GM23248 (cell line): ENCODE measurements at regions not wholly inside any gene's neighbourhood (a gene's known extent, or its start where the extent isn't known, plus 50 kb on each side); places are given as distances from the start of the nearest gene placed in this dataset.

ENCODE experiments used
- DNase-seq: peaks from one replicate; pipeline ENCODE4 v3.0.0-alpha.2; 2015
- H2AFZ ChIP-seq: fragments of 200-600 bp; sonication (generic); 2 replicates; pipeline ENCODE4 v1.6.1; 2016; ENCODE audit warnings: antibody characterized with exemption
- H3F3A ChIP-seq: fragments of 200-600 bp; sonication (generic); 2 replicates; pipeline ENCODE4 v1.6.1; 2016; ENCODE audit warnings: mild to moderate bottlenecking, antibody characterized with exemption, mixed run types; ENCODE audit not compliant: insufficient read depth
- H3K27ac ChIP-seq: fragments of 200-600 bp; sonication (generic); 2 replicates; pipeline ENCODE4 v1.5.1; 2016; ENCODE audit warnings: mild to moderate bottlenecking
- H3K27me3 ChIP-seq: fragments of 200-600 bp; sonication (generic); replicated peaks from 2 replicates; pipeline ENCODE4 v1.6.1; 2016; ENCODE audit warnings: mild to moderate bottlenecking; ENCODE audit not compliant: insufficient read depth
- H3K36me3 ChIP-seq: fragments of 200-600 bp; sonication (generic); 2 replicates; pipeline ENCODE4 v1.6.1; 2016; ENCODE audit warnings: low read depth, mild to moderate bottlenecking
- H3K4me1 ChIP-seq: fragments of 200-600 bp; sonication (generic); 2 replicates; pipeline ENCODE4 v1.6.1; 2016; ENCODE audit warnings: mild to moderate bottlenecking; ENCODE audit not compliant: insufficient read depth
- H3K4me2 ChIP-seq: fragments of 200-600 bp; sonication (generic); one replicate; pipeline ENCODE4 v1.6.1; 2016; ENCODE audit warnings: mild to moderate bottlenecking; ENCODE audit not compliant: unreplicated experiment
- H3K4me3 ChIP-seq: fragments of 200-600 bp; sonication (generic); 2 replicates; pipeline ENCODE4 v1.5.1; 2016; ENCODE audit warnings: mild to moderate bottlenecking
- H3K79me2 ChIP-seq: fragments of 200-600 bp; sonication (generic); 2 replicates; pipeline ENCODE4 v1.6.1; 2016; ENCODE audit warnings: mild to moderate bottlenecking; ENCODE audit not compliant: insufficient read depth
- H3K9ac ChIP-seq: fragments of 200-600 bp; sonication (generic); 2 replicates; pipeline ENCODE4 v1.6.1; 2016; ENCODE audit warnings: mild to moderate bottlenecking
- H3K9me2 ChIP-seq: fragments of 200-600 bp; sonication (generic); 2 replicates; pipeline ENCODE4 v1.6.1; 2016; ENCODE audit warnings: mixed run types, mild to moderate bottlenecking, moderate library complexity; ENCODE audit not compliant: insufficient read depth
- H3K9me3 ChIP-seq: fragments of 200-600 bp; sonication (generic); one replicate; pipeline ENCODE4 v1.6.1; 2017; ENCODE audit warnings: low read depth
- H4K20me1 ChIP-seq: fragments of 200-600 bp; sonication (generic); 2 replicates; pipeline ENCODE4 v1.6.0; 2016; ENCODE audit not compliant: insufficient read depth
- EZH2 ChIP-seq: fragments of 200-600 bp; sonication (generic); IDR thresholded peaks from 2 replicates; pipeline ENCODE4 v1.6.1; 2018; ENCODE audit warnings: antibody characterized with exemption, mild to moderate bottlenecking; ENCODE audit not compliant: insufficient read depth, poor library complexity, severe bottlenecking
- EZH2phosphoT487 ChIP-seq: fragments of 200-600 bp; sonication (generic); IDR thresholded peaks from 2 replicates; pipeline ENCODE4 v1.6.1; 2018; ENCODE audit warnings: antibody characterized with exemption, moderate library complexity, mild to moderate bottlenecking, low read depth; ENCODE audit not compliant: insufficient read depth
- WGBS, 2 experiments: methylation state at CpG; one replicate each; pipeline ENCODE4 v1.1.6; 2015 to 2017; ENCODE audit warnings: low lambda C conversion rate in 2 of 2, low coverage in 1 of 2; ENCODE audit errors: missing lambda C conversion rate in 2 of 2; 5-methylcytosine and 5-hydroxymethylcytosine counted together
- in situ Hi-C: fragments of 300-500 bp; cut with MboI; formaldehyde crosslinking; loops from 2 replicates; pipeline ENCODE4 v1.15.0; 2020

DNA sequence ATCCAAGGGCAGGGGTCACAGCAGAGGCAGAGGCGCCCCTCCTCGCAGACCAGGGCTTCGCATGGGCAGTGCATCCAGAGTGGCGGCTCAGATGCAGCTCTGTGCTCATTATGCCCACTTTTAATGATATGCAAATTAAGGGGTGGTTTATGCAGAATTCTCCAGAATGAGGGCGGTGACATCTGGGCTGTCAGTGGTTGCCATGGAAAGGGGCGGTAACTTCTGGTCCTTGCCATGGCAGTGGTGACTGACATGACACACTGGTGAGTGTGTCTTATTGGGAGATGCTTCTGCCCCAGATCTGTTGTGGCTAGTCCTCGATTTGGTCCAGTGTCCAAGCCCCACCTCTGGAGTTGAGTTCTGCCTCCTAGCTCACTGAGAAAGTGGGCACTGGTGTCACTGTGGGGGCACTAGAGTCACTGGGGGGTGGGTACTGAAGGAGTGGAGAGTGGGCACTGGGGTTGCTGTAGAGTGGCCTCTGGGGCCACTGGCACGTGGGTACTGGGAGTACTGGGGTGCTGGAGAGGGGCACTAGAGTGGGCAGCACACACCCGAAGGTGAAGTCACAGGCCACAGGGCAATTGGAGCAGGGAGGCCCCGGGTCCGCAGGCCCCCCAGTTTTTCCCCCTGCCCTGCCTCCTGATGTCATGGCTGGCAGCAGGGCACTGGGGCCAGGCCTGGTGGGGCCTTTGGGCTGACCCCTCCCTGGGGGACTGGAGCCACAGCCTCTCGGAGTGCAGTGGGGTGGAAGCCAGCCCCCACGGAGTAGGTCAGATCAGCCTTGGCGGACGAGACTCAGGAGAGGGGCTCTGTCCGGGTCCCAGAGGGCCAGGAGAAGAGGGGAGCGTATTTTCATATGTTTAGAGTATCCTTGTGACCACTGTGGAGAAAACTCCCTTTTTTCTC, 98.6 kb upstream of the NKX1-1 start:
- DNase-seq = peak; percentile 6
- Histone ChIP-seq H3K4me2 (no peak overlapping the region), H3K27me3 (peaks cover 23% of the 10 kb centered on the region), H3K9ac (no peak overlapping the region), H3K4me3 (no peak overlapping the region), H3K4me1 (no peaks in the 10 kb centered on the region), H3K9me3 (no peaks in the 10 kb centered on the region), H3K36me3 (no peaks in the 10 kb centered on the region), H4K20me1 (no peaks in the 10 kb centered on the region), H3F3A (no peaks in the 10 kb centered on the region), H3K27ac (no peak overlapping the region), H3K79me2 (no peaks in the 10 kb centered on the region), H3K9me2 (no peaks in the 10 kb centered on the region), H2AFZ (no peak overlapping the region)
- TF ChIP-seq EZH2phosphoT487 (no peak), EZH2 (no peak)
- in situ Hi-C loops = no loop called here
- 55 to 56% methylated on average over 16 to 17 of the region's 17 CpGs for WGBS, 2 experiments

DNA sequence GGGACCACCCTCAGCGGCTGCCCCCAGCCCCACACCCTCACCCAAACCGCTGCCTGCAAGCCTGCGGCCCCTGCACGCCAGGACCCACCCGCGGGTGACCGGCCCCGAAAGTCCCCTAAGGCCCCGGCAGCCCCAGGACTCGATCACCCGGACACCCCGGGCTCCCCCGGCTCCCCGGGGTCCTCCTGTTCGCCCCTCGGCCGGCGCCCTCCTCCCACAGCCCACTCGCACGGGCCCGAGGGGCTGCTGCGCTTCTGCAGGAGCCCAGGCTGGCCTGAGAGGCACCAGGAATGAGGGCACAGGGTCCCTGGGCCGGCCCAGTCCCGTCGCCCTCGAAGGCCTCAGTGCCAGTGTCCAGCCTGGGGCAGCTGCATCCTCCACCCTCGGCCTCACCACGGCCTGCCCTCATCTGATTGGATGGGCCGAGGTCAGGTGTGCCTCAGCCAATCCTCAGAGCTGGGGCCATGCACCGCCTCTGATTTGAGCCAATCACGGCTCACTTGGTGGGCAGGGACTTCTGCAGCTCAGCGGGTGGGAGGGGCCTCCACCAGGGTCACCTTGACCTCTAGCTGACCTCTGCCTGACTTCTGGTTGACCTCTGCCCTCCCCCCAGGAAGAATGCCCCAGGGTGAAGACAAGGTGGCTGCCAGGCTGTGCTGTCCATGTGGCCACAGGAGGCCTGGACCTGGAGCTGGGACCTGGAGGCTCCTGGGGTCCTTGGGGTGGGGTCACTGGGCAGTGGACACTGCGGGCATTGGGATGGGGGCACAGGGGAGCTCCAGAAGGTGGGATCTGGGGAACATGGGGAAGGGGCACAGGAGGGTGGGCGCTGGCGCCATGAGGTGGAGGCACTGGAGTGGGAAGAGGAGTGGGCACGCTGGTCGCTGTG, 97.6 kb upstream of the NKX1-1 start:
- H3K9me2 ChIP-seq = no peaks in the 10 kb centered on the region
- no peak overlapping the region for H2AFZ ChIP-seq
- no peaks in the 10 kb centered on the region for H3K9me3 ChIP-seq
- in situ Hi-C loops = no loop called here
- H3K27me3 ChIP-seq = peaks cover 21% of the 10 kb centered on the region
- H3K36me3 ChIP-seq = no peaks in the 10 kb centered on the region
- H3K4me3 ChIP-seq = no peak overlapping the region
- H3F3A ChIP-seq = no peaks in the 10 kb centered on the region
- H4K20me1 ChIP-seq = no peaks in the 10 kb centered on the region
- H3K27ac ChIP-seq = no peak overlapping the region
- H3K79me2 ChIP-seq = no peaks in the 10 kb centered on the region
- no peak for DNase-seq
- H3K4me1 ChIP-seq = no peaks in the 10 kb centered on the region
- no peak for TF ChIP-seq EZH2
- 80 to 83% methylated on average over 24 to 30 of the region's 37 CpGs for WGBS, 2 experiments
- no peak overlapping the region for H3K9ac ChIP-seq
- no peak overlapping the region for H3K4me2 ChIP-seq

DNA sequence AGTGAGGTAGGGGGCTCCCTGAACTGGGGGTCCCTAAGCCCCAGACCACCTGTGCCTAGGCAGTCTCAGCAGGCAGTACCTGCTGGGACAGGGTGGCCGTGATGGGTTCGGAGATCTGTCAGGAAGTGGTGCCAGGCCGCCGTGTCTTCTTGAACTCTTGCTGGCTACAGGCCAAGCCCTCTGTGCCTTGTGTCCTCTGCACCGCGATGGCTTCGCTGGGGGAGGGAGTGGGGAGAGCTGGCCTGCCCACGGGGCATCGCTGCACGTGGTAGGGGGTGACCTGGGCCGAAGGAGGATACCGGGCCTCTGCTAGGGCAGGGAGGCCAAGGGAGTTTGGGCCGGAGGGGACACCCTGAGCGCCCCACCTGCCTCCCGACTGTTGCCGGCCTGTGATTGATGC, 96.7 kb upstream of the NKX1-1 start:
- Histone ChIP-seq H3K4me2 (no peak overlapping the region), H3K27ac (no peak overlapping the region), H3K9ac (no peak overlapping the region), H3K27me3 (peaks cover 19% of the 10 kb centered on the region), H3K4me3 (no peak overlapping the region), H2AFZ (no peak overlapping the region), H3K4me1 (no peaks in the 10 kb centered on the region), H3K36me3 (no peaks in the 10 kb centered on the region), H3K9me2 (no peaks in the 10 kb centered on the region), H3K79me2 (no peaks in the 10 kb centered on the region), H3K9me3 (no peaks in the 10 kb centered on the region), H4K20me1 (no peaks in the 10 kb centered on the region), H3F3A (no peaks in the 10 kb centered on the region)
- DNase-seq = peak; percentile 8
- in situ Hi-C loops = no loop called here
- 56 to 62% methylated on average over 16 of the region's 16 CpGs for WGBS, 2 experiments
- TF ChIP-seq EZH2phosphoT487 (no peak), EZH2 (no peak)

DNA sequence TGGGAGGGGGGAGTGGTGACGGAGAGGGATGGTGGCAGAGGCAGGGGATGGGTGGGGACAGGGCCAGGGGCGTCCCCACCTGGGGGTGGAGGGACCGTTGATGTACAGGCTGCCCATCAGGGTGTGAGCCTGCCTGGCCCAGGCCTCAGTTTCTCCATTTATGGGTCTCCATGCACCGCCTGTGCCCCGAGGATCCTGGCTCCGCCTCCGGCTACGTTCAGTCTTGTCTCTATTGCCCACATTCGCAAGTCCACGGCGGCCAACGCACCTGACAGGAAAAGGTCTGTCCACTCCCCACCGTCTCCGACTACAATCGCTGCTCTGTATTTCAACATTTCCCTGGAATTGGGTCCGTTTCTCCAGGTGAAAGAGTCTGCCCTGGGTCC, 96.3 kb upstream of the NKX1-1 start:
- no peak overlapping the region for H3K9ac ChIP-seq
- no peak for DNase-seq
- TF ChIP-seq EZH2phosphoT487 = no peak
- TF ChIP-seq EZH2 = no peak
- H3K27ac ChIP-seq = no peak overlapping the region
- no peak overlapping the region for H3K4me3 ChIP-seq
- no peaks in the 10 kb centered on the region for H3K9me3 ChIP-seq
- in situ Hi-C loops = no loop called here
- no peaks in the 10 kb centered on the region for H3F3A ChIP-seq
- H3K27me3 ChIP-seq = peaks cover 14% of the 10 kb centered on the region
- no peaks in the 10 kb centered on the region for H3K36me3 ChIP-seq
- H4K20me1 ChIP-seq = no peaks in the 10 kb centered on the region
- H3K79me2 ChIP-seq = no peaks in the 10 kb centered on the region
- no peak overlapping the region for H3K4me2 ChIP-seq
- H3K4me1 ChIP-seq = no peaks in the 10 kb centered on the region
- H2AFZ ChIP-seq = no peak overlapping the region
- no peaks in the 10 kb centered on the region for H3K9me2 ChIP-seq
- 76 to 89% methylated on average over 13 to 16 of the region's 16 CpGs for WGBS, 2 experiments
